Esophagus squamous epithelium (tissue), 5 donors: ENCODE measurements at regions not wholly inside any gene's neighbourhood (a gene's known extent, or its start where the extent isn't known, plus 50 kb on each side); places are given as distances from the start of the nearest gene placed in this dataset.
A peak's percentile ranks its signal among the peaks of the same experiment; 100 is the strongest.
"Not testable (repeated sequence)": the region's sequence is repeated elsewhere in the genome, so short reads cannot be mapped to it uniquely, and the experiment has no call there.

Source experiments
- DNase-seq: peaks from one replicate; lab custom pipeline; 2025; lab: John Stamatoyannopoulos, UW
- H3K27ac ChIP-seq, 4 donors: fragments of 200-600 bp; sonication (generic); one replicate each; pipeline ENCODE4 v1.5.1; 2016 to 2019; ENCODE audit warnings: mild to moderate bottlenecking in 1 of 4
- H3K27me3 ChIP-seq, 4 donors: fragments of 200-600 bp; sonication (generic); 1 replicate in 3 of 4; 2 replicates in 1 of 4; pipeline versions ENCODE4 v1.5.1 to v1.6.0; 2017 to 2021; ENCODE audit warnings: antibody characterized with exemption in 1 of 4
- H3K36me3 ChIP-seq, 3 donors: fragments of 200-600 bp; sonication (generic); one replicate each; pipeline ENCODE4 v1.5.1; 2016 to 2019
- H3K4me1 ChIP-seq, 3 donors: fragments of 200-600 bp; sonication (generic); one replicate each; pipeline ENCODE4 v1.5.1; 2017 to 2019
- H3K4me3 ChIP-seq, 4 donors: fragments of 200-600 bp; sonication (generic); 1 replicate in 3 of 4; 2 replicates in 1 of 4; pipeline ENCODE4 v1.5.1; 2016 to 2019; ENCODE audit warnings: mild to moderate bottlenecking in 2 of 4, moderate library complexity in 1 of 4
- H3K9me3 ChIP-seq, 3 donors: fragments of 200-600 bp; sonication (generic); one replicate each; pipeline ENCODE4 v1.5.1; 2016 to 2019
- CTCF ChIP-seq, 6 experiments: fragments of 450-650 bp in 4 of 6; fragments of 200-600 bp in 2 of 6; sonication (generic) in 2 of 6; IDR thresholded peaks; one replicate each; pipeline ENCODE4 v1.5.1; 2016 to 2019; ENCODE audit warnings: antibody characterized with exemption in 6 of 6, mild to moderate bottlenecking in 4 of 6, moderate library complexity in 4 of 6
- POLR2A ChIP-seq, 4 donors: fragments of 450-650 bp; IDR thresholded peaks; one replicate each; pipeline ENCODE4 v1.6.1; 2017; ENCODE audit warnings: antibody characterized with exemption in 4 of 4, mild to moderate bottlenecking in 4 of 4, moderate library complexity in 3 of 4
- WGBS, 2 donors: methylation state at CpG; one replicate each; pipeline ENCODE4 v1.1.5; 2018; 5-methylcytosine and 5-hydroxymethylcytosine counted together
- intact Hi-C: fragments of 100-400 bp; cut with DNase I; formaldehyde crosslinking; loops from one replicate; pipeline ENCODE4 v1.15.0; 2022
- donor health status: DM: yes; HTN: yes; CAD: no.

GRCh38 chr20:5667705-5668528 lies 57.1 kb upstream of the GPCPD1 start:
- Histone ChIP-seq H3K27me3 (no peaks in the 10 kb centered on the region), H3K4me1 (peaks cover 3 to 29% (median 13%) of the 10 kb centered on the region in 3 donors), H3K36me3 (no peaks in the 10 kb centered on the region), H3K27ac (peak overlapping the region in 3 of 4 donors; percentile 11 to 62 (median 53)), H3K4me3 (no peak overlapping the region), H3K9me3 (no peaks in the 10 kb centered on the region)
- WGBS, 2 donors = 89 to 92% methylated on average over 4 of the region's 4 CpGs
- intact Hi-C loops = no loop called here
- TF ChIP-seq CTCF (IDR thresholded peaks at IDR 0.05) (no peak), POLR2A (IDR thresholded peaks at IDR 0.05) (no peak)
- no peak for DNase-seq

GRCh38 chr20:5665417-5665816 lies 54.6 kb upstream of the GPCPD1 start:
- intact Hi-C loops = no loop called here
- Histone ChIP-seq H3K36me3 (no peaks in the 10 kb centered on the region), H3K4me1 (peaks cover 4 to 33% (median 13%) of the 10 kb centered on the region in 3 donors), H3K9me3 (no peaks in the 10 kb centered on the region), H3K27me3 (no peaks in the 10 kb centered on the region), H3K4me3 (no peak overlapping the region), H3K27ac (no peak overlapping the region)
- no peak for DNase-seq
- 87 to 96% methylated on average over 2 of the region's 2 CpGs for WGBS, 2 donors
- no peak for TF ChIP-seq POLR2A (IDR thresholded peaks at IDR 0.05)
- no peak for TF ChIP-seq CTCF (IDR thresholded peaks at IDR 0.05)

GRCh38 chr20:5663396-5663795 lies 52.6 kb upstream of the GPCPD1 start:
- intact Hi-C loops = no loop called here
- Histone ChIP-seq H3K27ac (no peak overlapping the region), H3K9me3 (no peaks in the 10 kb centered on the region), H3K4me1 (peaks cover 16 to 41% (median 20%) of the 10 kb centered on the region in 3 donors), H3K36me3 (no peaks in the 10 kb centered on the region), H3K4me3 (no peak overlapping the region), H3K27me3 (no peaks in the 10 kb centered on the region)
- no peak for TF ChIP-seq POLR2A (IDR thresholded peaks at IDR 0.05)
- TF ChIP-seq CTCF (IDR thresholded peaks at IDR 0.05) = no peak
- DNase-seq = no peak
- 83 to 86% methylated on average over 4 to 5 of the region's 5 CpGs for WGBS, 2 donors

- no peak for DNase-seq
These were observed 52.0 kb upstream of the GPCPD1 start for GRCh38 chr20:5662769-5663168.

DNA sequence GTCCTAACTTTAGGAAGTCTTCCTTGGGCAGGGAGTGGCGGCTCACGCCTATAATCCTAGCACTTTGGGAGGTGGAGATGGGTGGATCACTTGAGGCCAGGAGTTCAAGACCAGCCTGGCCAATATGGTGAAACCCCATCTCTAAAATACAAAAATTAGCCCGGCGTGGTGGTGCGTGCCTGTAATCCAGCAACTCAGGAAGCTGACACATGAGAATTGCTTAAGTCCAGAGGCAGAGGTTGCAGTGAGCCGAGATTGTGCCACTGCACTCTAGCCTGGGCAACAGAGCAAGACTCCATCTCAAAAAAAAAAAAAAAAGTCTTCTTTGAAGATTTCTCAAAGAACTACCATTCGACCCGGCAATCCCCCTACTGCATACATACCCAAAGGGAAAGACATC lies 50.0 kb upstream of the GPCPD1 start:
- H3K9me3 ChIP-seq, H3K27ac ChIP-seq, intact Hi-C loops, DNase-seq, H3K27me3 ChIP-seq, H3K36me3 ChIP-seq, H3K4me3 ChIP-seq: not testable (repeated sequence)
- peaks cover 34 to 50% (median 34%) of the 10 kb centered on the region in 3 donors for H3K4me1 ChIP-seq
- 85 to 94% methylated on average over 7 to 8 of the region's 8 CpGs for WGBS, 2 donors

More at GRCh38 chr20:5662769-5663168, 52.0 kb upstream of the GPCPD1 start:
- Histone ChIP-seq H3K4me1 (peaks cover 23 to 41% (median 23%) of the 10 kb centered on the region in 3 donors), H3K9me3 (no peaks in the 10 kb centered on the region), H3K4me3 (no peak overlapping the region), H3K36me3 (no peaks in the 10 kb centered on the region), H3K27ac (no peak overlapping the region), H3K27me3 (no peaks in the 10 kb centered on the region)
- intact Hi-C loops = no loop called here
- TF ChIP-seq POLR2A (IDR thresholded peaks at IDR 0.05) = no peak
- 65 to 75% methylated on average over 2 of the region's 2 CpGs for WGBS, 2 donors
